ENCODE measurements at regions not wholly inside any gene's neighbourhood (a gene's known extent, or its start where the extent isn't known, plus 50 kb on each side); places are given as distances from the start of the nearest gene placed in this dataset.

DNA sequence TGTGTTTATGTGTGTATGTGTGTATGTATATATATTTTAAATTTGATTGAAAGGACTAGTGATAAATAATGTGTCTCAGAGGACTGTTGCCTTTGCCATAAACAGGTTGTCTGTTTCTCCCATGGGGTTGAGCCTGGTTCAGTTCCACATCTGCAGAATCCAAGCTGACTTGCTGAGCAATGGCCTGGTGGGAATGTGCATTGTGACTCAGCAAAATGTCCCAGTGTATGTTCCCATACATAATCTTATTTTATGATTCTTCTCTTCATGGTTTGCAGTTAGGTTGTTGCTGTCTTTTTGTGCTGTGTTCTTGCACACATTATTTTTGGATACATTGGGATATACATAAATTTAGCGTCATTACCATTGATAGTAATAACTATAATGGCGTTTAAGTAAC is 115.6 kb upstream of the SLC24A3 start:
- TF ChIP-seq, protein P1, sequence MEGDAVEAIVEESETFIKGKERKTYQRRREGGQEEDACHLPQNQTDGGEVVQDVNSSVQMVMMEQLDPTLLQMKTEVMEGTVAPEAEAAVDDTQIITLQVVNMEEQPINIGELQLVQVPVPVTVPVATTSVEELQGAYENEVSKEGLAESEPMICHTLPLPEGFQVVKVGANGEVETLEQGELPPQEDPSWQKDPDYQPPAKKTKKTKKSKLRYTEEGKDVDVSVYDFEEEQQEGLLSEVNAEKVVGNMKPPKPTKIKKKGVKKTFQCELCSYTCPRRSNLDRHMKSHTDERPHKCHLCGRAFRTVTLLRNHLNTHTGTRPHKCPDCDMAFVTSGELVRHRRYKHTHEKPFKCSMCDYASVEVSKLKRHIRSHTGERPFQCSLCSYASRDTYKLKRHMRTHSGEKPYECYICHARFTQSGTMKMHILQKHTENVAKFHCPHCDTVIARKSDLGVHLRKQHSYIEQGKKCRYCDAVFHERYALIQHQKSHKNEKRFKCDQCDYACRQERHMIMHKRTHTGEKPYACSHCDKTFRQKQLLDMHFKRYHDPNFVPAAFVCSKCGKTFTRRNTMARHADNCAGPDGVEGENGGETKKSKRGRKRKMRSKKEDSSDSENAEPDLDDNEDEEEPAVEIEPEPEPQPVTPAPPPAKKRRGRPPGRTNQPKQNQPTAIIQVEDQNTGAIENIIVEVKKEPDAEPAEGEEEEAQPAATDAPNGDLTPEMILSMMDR (IDR thresholded peaks at IDR 0.05): no peak
- TF ChIP-seq SIN3A (IDR thresholded peaks at IDR 0.05; ENCODE audit: borderline replicate concordance, low read depth, low read length) (no peak), EZH2phosphoT487 (IDR thresholded peaks at IDR 0.05; ENCODE audit: borderline replicate concordance, low read depth) (no peak), POLR2AphosphoS5 (IDR thresholded peaks at IDR 0.05; ENCODE audit: low read depth, low read length) (no peak), RCOR1 (IDR thresholded peaks at IDR 0.05; ENCODE audit: low read length) (no peak), TEAD4 (IDR thresholded peaks at IDR 0.05; ENCODE audit: borderline replicate concordance, insufficient read depth) (no peak), EP300 (IDR thresholded peaks at IDR 0.05; ENCODE audit: borderline replicate concordance in 1 of 2, low read depth in 1 of 2, low read length in 1 of 2) (no peak), GABPA (IDR thresholded peaks at IDR 0.05; ENCODE audit: low read depth) (no peak), TAF1 (IDR thresholded peaks at IDR 0.05; ENCODE audit: borderline replicate concordance, low read depth, low read length) (no peak)
- TF ChIP-seq, protein P2, sequence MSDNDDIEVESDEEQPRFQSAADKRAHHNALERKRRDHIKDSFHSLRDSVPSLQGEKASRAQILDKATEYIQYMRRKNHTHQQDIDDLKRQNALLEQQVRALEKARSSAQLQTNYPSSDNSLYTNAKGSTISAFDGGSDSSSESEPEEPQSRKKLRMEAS (IDR thresholded peaks at IDR 0.05; ENCODE audit: low read depth): no peak
- TF ChIP-seq, protein P3, sequence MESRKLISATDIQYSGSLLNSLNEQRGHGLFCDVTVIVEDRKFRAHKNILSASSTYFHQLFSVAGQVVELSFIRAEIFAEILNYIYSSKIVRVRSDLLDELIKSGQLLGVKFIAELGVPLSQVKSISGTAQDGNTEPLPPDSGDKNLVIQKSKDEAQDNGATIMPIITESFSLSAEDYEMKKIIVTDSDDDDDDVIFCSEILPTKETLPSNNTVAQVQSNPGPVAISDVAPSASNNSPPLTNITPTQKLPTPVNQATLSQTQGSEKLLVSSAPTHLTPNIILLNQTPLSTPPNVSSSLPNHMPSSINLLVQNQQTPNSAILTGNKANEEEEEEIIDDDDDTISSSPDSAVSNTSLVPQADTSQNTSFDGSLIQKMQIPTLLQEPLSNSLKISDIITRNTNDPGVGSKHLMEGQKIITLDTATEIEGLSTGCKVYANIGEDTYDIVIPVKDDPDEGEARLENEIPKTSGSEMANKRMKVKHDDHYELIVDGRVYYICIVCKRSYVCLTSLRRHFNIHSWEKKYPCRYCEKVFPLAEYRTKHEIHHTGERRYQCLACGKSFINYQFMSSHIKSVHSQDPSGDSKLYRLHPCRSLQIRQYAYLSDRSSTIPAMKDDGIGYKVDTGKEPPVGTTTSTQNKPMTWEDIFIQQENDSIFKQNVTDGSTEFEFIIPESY (IDR thresholded peaks at IDR 0.05; ENCODE audit: borderline replicate concordance, low read depth): no peak
- TF ChIP-seq, protein P4, sequence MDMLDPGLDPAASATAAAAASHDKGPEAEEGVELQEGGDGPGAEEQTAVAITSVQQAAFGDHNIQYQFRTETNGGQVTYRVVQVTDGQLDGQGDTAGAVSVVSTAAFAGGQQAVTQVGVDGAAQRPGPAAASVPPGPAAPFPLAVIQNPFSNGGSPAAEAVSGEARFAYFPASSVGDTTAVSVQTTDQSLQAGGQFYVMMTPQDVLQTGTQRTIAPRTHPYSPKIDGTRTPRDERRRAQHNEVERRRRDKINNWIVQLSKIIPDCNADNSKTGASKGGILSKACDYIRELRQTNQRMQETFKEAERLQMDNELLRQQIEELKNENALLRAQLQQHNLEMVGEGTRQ (IDR thresholded peaks at IDR 0.05; ENCODE audit: borderline replicate concordance, low read depth, low read length): no peak
